Neural cell (in vitro differentiated cells): ENCODE measurements at regions not wholly inside any gene's neighbourhood (a gene's known extent, or its start where the extent isn't known, plus 50 kb on each side); places are given as distances from the start of the nearest gene placed in this dataset.
"Not testable (repeated sequence)": the region's sequence is repeated elsewhere in the genome, so short reads cannot be mapped to it uniquely, and the experiment has no call there.

ENCODE experiments used
- H2AFZ ChIP-seq: fragments of 200-600, 300-800 bp; sonication (generic), shearing (Covaris generic); 2 replicates; pipeline ENCODE4 v1.6.0; 2014; ENCODE audit warnings: low read depth, mild to moderate bottlenecking, antibody characterized with exemption, low read length, moderate library complexity
- H3F3A ChIP-seq: fragments of 200-600 bp; shearing (Covaris generic); 2 replicates; pipeline ENCODE4 v1.6.1; 2016; ENCODE audit warnings: mild to moderate bottlenecking, moderate library complexity, mixed read lengths, antibody characterized with exemption, low read length; ENCODE audit not compliant: insufficient read depth, poor library complexity, severe bottlenecking
- H3K27ac ChIP-seq: fragments of 200-600, 300-800 bp; sonication (generic), shearing (Covaris generic); 2 replicates; pipeline ENCODE4 v1.5.1; 2014; ENCODE audit warnings: mild to moderate bottlenecking, low read length, moderate library complexity
- H3K27me3 ChIP-seq: fragments of 300-800, 200-600 bp; sonication (generic), shearing (Covaris generic); 2 replicates; pipeline ENCODE4 v1.6.0; 2014; ENCODE audit warnings: mild to moderate bottlenecking, low read depth, low read length, moderate library complexity; ENCODE audit not compliant: insufficient read depth
- H3K36me3 ChIP-seq: fragments of 300-800, 200-600 bp; sonication (generic), shearing (Covaris generic); 2 replicates; pipeline ENCODE4 v1.5.1; 2014; ENCODE audit warnings: mild to moderate bottlenecking, antibody characterized with exemption, low read length, moderate library complexity; ENCODE audit not compliant: insufficient read depth
- H3K4me2 ChIP-seq: fragments of 300-800, 200-600 bp; sonication (generic), shearing (Covaris generic); 2 replicates; pipeline ENCODE4 v1.6.0; 2014; ENCODE audit warnings: mild to moderate bottlenecking, low read length
- H3K4me3 ChIP-seq: fragments of 300-800, 200-600 bp; sonication (generic), shearing (Covaris generic); 2 replicates; pipeline ENCODE4 v1.5.1; 2014; ENCODE audit warnings: mild to moderate bottlenecking, low read length, moderate library complexity
- H3K79me2 ChIP-seq: fragments of 200-600 bp; shearing (Covaris generic); replicated peaks from 2 replicates; pipeline ENCODE4 v1.6.0; 2014; ENCODE audit warnings: mild to moderate bottlenecking, low read length, moderate library complexity; ENCODE audit not compliant: insufficient read depth
- H3K9ac ChIP-seq: fragments of 300-800, 200-600 bp; sonication (generic), shearing (Covaris generic); 2 replicates; pipeline ENCODE4 v1.6.1; 2016; ENCODE audit warnings: mild to moderate bottlenecking, low read length, mixed read lengths
- H3K9me2 ChIP-seq: fragments of 200-600 bp; shearing (Covaris generic); 2 replicates; pipeline ENCODE4 v1.6.1; 2016; ENCODE audit warnings: mild to moderate bottlenecking, low read length, mixed read lengths; ENCODE audit not compliant: insufficient read depth
- H3K9me3 ChIP-seq: fragments of 200-600, 300-800 bp; sonication (generic), shearing (Covaris generic); 2 replicates; pipeline ENCODE4 v1.6.1; 2016; ENCODE audit warnings: mild to moderate bottlenecking, mixed run types, low read length, moderate library complexity, mixed read lengths
- H4K20me1 ChIP-seq: fragments of 200-600 bp; shearing (Covaris generic); 2 replicates; pipeline ENCODE4 v1.6.1; 2016; ENCODE audit warnings: mild to moderate bottlenecking, mixed run types; ENCODE audit not compliant: insufficient read depth
- EP300 ChIP-seq: fragments of 450-650 bp; conservative IDR thresholded peaks from 2 replicates; pipeline ENCODE4 v1.6.1; 2014; ENCODE audit warnings: antibody characterized with exemption, mild to moderate bottlenecking, moderate library complexity; ENCODE audit not compliant: poor library complexity, severe bottlenecking
- EZH2 ChIP-seq: fragments of 200-600, 300-800 bp; shearing (Covaris generic), sonication (generic); IDR thresholded peaks from 2 replicates; pipeline ENCODE4 v1.6.1; 2014; ENCODE audit warnings: antibody characterized with exemption, low read length, borderline replicate concordance, mild to moderate bottlenecking; ENCODE audit not compliant: insufficient read depth, poor library complexity, severe bottlenecking
- MXI1 ChIP-seq: fragments of 450-650 bp; conservative IDR thresholded peaks from 2 replicates; pipeline ENCODE4 v1.6.1; 2014; ENCODE audit warnings: antibody characterized with exemption, mild to moderate bottlenecking; ENCODE audit not compliant: poor library complexity, severe bottlenecking
- POLR2AphosphoS5 ChIP-seq: IDR thresholded peaks from 2 replicates; pipeline ENCODE4 v1.6.1; 2012
- RAD21 ChIP-seq: fragments of 450-650 bp; conservative IDR thresholded peaks from 2 replicates; pipeline ENCODE4 v1.6.1; 2014; ENCODE audit warnings: antibody characterized with exemption, mild to moderate bottlenecking, moderate library complexity
- SMC3 ChIP-seq: fragments of 450-650 bp; conservative IDR thresholded peaks from 2 replicates; pipeline ENCODE4 v1.6.1; 2014; ENCODE audit warnings: antibody characterized with exemption, mild to moderate bottlenecking, moderate library complexity; ENCODE audit not compliant: poor library complexity
- TAF1 ChIP-seq: IDR thresholded peaks from 2 replicates; pipeline ENCODE4 v1.6.1; 2012; ENCODE audit warnings: low read depth
- TF ChIP-seq, protein P1 (sequence below): IDR thresholded peaks from 2 replicates; pipeline ENCODE4 v1.6.1; 2012; ENCODE audit warnings: borderline replicate concordance
- TF ChIP-seq, protein P2 (sequence below): fragments of 450-650 bp; IDR thresholded peaks from 2 replicates; pipeline ENCODE4 v1.5.1; 2014; ENCODE audit warnings: antibody characterized with exemption, mild to moderate bottlenecking, moderate library complexity; ENCODE audit not compliant: poor library complexity, severe bottlenecking

DNA sequence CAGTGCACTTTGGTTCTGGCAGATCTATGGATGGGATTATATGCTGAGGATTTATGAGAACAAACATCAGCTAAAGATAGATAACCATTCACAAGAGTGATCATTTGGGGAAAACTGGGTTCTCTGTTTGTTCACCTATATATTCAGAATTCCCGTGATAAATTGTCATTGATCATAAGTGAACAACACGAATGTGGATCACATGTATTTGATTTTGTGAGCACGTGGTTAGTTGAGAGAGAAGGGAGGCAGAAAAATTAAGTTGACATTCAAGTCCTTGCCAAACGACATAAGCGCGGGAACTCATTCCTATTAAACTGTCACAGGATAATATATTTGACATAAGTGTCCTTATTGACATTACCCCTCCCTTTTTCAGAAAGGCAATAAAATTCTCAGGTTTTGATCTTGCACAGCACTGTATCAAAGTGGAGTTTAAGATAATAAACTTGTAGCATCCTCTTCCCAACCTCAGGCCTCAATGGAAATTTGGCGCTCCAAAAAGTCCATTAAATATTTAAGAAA, 64.9 kb upstream of the MYO3A start:
- no peak overlapping the region for H3K9ac ChIP-seq
- TF ChIP-seq EZH2 (no peak), MXI1 (no peak), SMC3 (no peak), TAF1 (no peak), RAD21 (no peak), EP300 (peak; percentile 60), POLR2AphosphoS5 (peak; percentile 23)
- TF ChIP-seq, protein P1, sequence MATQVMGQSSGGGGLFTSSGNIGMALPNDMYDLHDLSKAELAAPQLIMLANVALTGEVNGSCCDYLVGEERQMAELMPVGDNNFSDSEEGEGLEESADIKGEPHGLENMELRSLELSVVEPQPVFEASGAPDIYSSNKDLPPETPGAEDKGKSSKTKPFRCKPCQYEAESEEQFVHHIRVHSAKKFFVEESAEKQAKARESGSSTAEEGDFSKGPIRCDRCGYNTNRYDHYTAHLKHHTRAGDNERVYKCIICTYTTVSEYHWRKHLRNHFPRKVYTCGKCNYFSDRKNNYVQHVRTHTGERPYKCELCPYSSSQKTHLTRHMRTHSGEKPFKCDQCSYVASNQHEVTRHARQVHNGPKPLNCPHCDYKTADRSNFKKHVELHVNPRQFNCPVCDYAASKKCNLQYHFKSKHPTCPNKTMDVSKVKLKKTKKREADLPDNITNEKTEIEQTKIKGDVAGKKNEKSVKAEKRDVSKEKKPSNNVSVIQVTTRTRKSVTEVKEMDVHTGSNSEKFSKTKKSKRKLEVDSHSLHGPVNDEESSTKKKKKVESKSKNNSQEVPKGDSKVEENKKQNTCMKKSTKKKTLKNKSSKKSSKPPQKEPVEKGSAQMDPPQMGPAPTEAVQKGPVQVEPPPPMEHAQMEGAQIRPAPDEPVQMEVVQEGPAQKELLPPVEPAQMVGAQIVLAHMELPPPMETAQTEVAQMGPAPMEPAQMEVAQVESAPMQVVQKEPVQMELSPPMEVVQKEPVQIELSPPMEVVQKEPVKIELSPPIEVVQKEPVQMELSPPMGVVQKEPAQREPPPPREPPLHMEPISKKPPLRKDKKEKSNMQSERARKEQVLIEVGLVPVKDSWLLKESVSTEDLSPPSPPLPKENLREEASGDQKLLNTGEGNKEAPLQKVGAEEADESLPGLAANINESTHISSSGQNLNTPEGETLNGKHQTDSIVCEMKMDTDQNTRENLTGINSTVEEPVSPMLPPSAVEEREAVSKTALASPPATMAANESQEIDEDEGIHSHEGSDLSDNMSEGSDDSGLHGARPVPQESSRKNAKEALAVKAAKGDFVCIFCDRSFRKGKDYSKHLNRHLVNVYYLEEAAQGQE, result no peak
- TF ChIP-seq, protein P2, sequence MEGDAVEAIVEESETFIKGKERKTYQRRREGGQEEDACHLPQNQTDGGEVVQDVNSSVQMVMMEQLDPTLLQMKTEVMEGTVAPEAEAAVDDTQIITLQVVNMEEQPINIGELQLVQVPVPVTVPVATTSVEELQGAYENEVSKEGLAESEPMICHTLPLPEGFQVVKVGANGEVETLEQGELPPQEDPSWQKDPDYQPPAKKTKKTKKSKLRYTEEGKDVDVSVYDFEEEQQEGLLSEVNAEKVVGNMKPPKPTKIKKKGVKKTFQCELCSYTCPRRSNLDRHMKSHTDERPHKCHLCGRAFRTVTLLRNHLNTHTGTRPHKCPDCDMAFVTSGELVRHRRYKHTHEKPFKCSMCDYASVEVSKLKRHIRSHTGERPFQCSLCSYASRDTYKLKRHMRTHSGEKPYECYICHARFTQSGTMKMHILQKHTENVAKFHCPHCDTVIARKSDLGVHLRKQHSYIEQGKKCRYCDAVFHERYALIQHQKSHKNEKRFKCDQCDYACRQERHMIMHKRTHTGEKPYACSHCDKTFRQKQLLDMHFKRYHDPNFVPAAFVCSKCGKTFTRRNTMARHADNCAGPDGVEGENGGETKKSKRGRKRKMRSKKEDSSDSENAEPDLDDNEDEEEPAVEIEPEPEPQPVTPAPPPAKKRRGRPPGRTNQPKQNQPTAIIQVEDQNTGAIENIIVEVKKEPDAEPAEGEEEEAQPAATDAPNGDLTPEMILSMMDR, result no peak
- H3K27ac ChIP-seq, result peak overlapping the region; percentile 51
- H3K36me3 ChIP-seq, result no peaks in the 10 kb centered on the region
- no peaks in the 10 kb centered on the region for H3F3A ChIP-seq
- no peak overlapping the region for H2AFZ ChIP-seq
- H3K4me3 ChIP-seq, result no peak overlapping the region
- no peak overlapping the region for H3K4me2 ChIP-seq
- H3K27me3 ChIP-seq, result no peaks in the 10 kb centered on the region
- no peaks in the 10 kb centered on the region for H3K9me3 ChIP-seq
- H4K20me1 ChIP-seq, result no peaks in the 10 kb centered on the region
- no peaks in the 10 kb centered on the region for H3K79me2 ChIP-seq
- H3K9me2 ChIP-seq, result no peaks in the 10 kb centered on the region

DNA sequence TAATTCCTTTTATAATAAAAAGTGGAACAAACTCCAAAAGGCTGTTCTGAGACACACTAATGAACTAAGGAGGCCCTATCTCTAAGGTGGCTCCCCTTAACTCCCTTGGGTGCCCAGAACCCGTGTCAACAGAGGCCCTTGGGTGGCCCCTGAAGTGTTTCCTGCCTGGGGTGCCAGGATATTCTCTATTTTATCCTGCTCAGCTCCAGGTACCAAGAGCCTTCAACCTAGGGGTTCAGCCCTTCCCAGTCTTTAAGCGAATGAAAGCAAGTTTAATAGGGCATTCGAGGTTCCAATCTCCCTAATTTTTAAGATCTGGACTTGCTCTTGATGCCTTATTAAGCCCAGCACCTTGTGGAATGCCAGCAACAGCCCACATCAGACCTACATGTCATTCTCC, 64.4 kb upstream of the MYO3A start:
- Histone ChIP-seq H3K4me3 (no peak overlapping the region), H4K20me1 (no peaks in the 10 kb centered on the region), H3K79me2 (no peaks in the 10 kb centered on the region), H3K9ac (no peak overlapping the region), H2AFZ (no peak overlapping the region), H3K27ac (peak overlapping the region; percentile 51), H3K36me3 (no peaks in the 10 kb centered on the region), H3K9me2 (no peaks in the 10 kb centered on the region), H3F3A (no peaks in the 10 kb centered on the region), H3K9me3 (no peaks in the 10 kb centered on the region), H3K4me2 (no peak overlapping the region), H3K27me3 (no peaks in the 10 kb centered on the region)
- TF ChIP-seq MXI1 (no peak), SMC3 (no peak), EZH2 (no peak), TAF1 (no peak), POLR2AphosphoS5 (no peak), RAD21 (no peak), EP300 (no peak)
- TF ChIP-seq, protein P2, result no peak
- TF ChIP-seq, protein P1, result no peak

DNA sequence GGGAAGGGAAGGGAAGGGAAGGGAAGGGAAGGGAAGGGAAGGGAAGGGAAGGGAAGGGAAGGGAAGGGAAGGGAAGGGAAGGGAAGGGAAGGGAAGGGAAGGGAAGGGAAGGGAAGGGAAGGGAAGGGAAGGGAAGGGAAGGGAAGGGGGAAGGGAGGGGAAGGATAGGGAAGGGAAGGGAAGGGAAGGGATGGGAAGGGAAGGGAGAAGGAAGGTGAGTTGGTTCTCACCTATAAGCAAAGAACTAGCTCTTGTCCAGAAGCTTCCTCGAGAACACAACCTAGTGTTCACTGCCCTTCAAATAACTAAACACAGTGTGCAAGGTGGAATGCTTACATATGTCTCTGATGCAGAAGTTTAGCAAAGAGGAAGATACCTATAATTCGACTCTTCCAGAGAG, 59.6 kb upstream of the MYO3A start:
- H2AFZ ChIP-seq, H4K20me1 ChIP-seq, H3K27me3 ChIP-seq, H3K27ac ChIP-seq, H3K4me3 ChIP-seq, H3K9me2 ChIP-seq, H3K4me2 ChIP-seq, H3K79me2 ChIP-seq, H3K9me3 ChIP-seq, H3F3A ChIP-seq, H3K36me3 ChIP-seq, H3K9ac ChIP-seq: not testable (repeated sequence)
